ENCODE measurements at regions not wholly inside any gene's neighbourhood (a gene's known extent, or its start where the extent isn't known, plus 50 kb on each side); places are given as distances from the start of the nearest gene placed in this dataset.

DNA sequence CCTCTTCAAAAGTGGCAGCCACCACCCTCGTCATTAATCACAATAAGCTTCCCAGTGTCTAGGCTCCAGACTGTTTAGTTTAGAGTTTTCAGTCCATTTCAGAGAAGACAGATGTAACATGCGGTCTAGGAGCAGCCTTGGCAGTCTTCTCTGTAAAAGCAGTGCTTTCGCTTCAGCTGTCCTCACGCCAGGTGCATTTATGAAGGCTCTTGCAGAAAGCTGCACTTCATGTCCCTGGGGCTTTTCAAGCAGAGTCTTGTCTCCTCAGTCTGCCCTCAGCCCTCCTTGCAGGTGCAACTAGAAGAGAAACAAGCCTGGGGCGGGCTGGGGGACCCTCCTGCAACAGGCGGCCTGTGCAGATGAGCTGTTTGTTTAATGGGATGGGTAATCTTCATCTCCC is 281.9 kb downstream of the DRD1 start:
- no peak for DNase-seq

- no peak for DNase-seq
These were observed 284.0 kb downstream of the DRD1 start for GRCh38 chr5:175159956-175160355.

DNA sequence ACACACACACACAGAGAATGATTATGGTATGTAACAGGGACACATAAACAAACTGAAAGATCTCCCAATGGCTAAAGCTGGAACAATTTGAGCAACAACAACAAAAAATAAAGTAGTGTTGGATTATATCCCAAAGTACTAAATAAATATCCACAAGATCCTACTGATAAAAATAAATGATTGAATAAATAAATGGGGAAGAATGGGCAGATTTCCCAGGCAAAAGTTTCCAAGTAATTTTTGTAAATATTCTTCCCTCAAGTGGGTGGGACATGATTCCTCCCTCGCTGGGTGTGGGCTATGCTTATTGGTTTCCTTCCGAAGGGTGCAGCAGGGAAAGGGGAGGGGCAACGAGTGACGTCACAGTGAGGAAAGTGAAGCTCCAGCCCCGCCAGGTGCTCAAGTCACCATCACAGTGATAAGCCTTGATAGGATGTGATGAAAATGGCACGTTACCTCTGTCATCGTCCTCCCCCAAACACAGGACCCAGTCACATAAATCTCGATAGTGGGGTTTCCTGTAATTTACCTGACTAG is 295.3 kb downstream of the DRD1 start:
- no peak for DNase-seq

GRCh38 chr5:175146733-175147132 is 297.2 kb downstream of the DRD1 start:
- no peak for DNase-seq

DNA sequence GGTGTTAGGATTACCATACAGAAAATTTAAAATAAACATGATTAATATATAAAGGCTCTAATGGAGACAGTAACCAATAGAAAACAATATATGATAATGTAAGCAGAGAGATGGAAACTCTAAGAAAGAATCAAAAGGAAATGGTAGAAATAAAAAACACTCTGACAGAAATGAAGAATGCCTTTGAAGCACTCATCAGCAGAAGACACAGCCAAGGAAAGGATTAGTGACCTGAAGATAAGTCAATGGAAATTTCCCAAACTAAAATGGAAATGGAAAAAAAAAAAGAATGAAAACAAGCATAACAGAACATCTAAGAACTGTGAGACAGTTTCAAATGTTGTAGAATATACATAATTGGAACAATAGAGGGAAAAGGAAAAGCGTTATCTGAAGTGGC is 302.6 kb downstream of the DRD1 start:
- no peak for DNase-seq

- DNase-seq, result no peak
These were observed 310.8 kb downstream of the DRD1 start for GRCh38 chr5:175133185-175133584.

GRCh38 chr5:175131432-175131831 is 312.6 kb downstream of the DRD1 start:
- DNase-seq, result no peak

DNA sequence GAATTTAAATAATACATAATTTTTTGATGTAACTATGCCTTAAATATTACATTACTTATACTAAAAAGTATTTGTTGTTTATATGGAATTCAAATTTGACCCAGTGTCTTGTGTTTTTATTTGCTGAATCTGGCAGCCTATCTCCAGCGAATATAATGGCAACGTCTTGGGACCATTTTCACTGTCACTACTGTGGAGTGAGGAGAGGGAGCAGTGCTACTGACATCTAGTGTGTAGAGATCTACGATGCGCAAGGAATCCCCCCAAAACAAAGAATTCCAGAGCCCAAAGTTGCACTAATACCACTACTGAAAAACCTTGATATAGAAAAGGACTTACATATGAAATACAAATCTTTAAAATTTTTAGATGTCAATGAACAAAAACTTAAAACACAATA is 314.4 kb downstream of the DRD1 start:
- DNase-seq, result no peak

DNA sequence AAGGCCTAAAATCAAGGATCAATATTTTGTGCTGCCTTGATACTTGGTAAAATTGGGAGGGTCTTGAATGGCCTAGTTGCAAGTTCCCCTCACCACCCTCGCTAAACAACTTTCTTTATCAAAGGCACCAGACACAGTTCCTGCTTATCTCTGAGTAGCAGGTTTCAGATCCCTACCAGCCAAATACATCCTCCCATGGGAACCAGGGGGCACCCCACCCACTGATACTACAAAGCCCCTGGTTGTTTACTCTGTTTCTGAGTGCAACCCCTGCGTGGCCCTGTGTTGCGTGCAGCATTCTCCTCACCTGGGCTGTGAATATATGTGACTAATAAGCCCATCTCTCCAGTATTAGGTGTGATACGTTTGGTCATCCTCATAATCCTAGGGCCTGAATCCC is 314.9 kb downstream of the DRD1 start:
- no peak for DNase-seq

DNA sequence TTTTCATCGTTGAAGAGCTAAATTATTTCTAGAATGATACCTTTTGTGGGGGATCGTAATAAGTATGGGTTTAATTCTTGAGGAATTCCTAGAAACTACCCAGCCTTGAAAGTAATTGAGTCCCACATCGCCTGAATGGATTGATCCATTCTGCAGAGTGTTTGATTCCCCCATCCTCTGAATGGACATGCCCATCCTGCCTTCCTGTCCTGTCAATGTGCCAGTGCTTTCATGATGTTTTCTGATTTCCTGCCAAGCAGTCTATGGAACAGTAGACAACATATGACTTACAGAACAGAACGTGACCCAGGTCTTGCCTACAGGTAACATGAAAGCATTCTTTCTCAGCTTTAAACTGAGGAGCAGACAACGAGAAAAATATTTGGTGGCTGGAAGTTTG is 319.2 kb downstream of the DRD1 start:
- DNase-seq, result no peak

- DNase-seq, result no peak
These were observed 319.6 kb downstream of the DRD1 start for GRCh38 chr5:175124251-175124813.

DNA sequence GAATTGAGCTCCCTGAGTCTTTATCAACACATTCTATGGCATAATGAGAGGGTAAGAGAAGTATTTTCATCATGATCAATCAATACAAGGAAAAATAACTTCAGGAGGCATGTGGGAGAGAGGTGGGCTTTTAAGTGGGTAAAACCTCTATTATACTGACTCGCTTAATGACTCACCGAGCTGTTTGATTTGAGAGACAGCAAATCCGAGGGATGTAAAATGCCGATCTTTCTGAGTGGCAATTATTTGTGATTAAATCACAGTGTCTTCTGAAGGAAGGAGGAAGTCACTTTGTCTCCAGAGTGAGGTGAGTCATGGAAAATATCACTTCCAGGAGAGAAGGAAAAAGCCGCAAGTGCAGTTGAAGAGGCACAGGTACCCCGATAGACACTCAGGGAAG is 320.4 kb downstream of the DRD1 start:
- DNase-seq, result no peak

DNA sequence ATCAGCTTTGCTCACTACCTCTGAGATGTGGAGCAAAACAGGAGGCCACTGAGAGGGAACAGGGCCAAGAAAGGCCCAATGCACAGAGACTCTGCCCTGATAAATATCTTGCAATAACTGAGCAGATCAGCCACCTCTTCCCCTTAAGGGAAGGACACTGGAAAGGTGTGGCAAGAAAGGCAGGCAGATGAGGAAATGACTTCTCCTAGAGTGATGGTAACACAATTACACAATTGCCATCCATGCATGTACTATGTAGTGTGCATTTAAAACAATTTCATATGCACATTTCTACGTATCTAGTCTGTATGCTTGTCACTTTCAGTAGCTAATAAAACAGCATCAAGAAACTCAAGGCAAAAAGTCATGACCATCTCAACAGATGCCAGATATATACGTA is 322.5 kb downstream of the DRD1 start:
- no peak for DNase-seq

DNA sequence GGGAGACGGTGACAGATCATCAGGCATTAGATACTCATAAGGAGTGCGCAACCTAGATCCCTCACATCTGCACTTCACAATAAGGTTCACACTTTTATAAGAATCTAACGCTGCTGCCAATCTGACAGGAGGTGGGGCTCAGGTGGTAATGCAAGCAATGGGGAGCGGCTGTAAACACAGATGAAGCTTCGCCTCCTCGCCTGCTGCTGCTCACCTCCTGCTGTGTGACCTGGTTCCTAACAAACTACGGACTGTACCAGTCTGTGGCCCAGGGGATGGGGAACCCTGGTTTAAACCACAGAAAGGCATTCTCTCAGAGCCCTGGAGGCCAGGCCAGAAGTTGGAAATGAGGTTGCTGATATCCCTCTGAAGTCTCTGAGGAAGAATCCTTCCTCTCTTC is 323.6 kb downstream of the DRD1 start:
- DNase-seq, result no peak

GRCh38 chr5:175118700-175119309 is 325.2 kb downstream of the DRD1 start:
- no peak for DNase-seq

DNA sequence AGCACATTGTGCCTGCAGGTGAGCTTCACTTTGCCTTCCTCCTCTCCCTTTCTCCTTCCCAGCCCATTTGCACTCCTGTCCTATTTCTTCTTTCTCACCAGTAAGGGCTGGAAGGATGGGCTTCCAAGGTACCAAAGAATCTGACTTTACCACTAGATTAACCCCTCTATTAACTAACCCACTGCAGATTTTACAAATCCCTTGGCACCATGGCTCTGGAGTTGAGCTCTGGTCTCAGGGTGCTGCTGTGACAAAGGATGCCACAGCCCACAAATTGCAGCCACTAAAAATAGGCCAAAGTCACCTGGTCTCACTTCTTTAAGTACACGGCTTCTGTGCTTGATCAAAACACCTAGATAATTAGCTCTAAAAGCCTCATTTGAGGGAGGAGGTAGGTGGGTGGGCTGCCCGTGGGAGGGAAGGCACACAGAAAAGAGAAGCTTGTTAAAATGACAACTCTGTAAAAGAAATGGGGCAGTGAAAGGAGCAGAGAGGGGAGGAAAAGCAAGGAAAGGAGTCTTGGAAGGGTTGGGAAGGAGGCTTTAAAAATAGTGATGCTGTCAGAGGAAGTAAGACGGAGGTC is 327.4 kb downstream of the DRD1 start:
- DNase-seq, result no peak

GRCh38 chr5:175115831-175116230 is 328.2 kb downstream of the DRD1 start:
- no peak for DNase-seq

DNA sequence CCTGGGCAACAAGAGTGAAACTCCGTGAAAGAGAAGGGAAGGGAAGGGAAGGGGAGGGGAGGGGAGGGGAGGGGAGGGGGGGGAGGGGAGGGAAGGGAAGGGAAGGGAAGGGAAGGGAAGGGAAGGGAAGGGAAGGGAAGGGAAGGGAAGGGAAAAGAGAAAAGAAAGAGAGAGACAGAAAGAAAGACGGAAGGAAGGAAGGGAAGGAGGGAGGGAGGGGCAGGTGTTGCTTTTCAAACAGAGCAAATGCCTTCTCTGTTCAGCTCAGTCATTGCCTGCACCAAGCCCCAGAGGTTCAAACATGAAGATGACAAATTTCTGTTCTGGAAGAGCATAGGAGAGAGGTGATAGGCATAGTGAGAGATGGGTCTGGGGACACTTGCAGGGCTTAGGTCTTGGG is 330.0 kb downstream of the DRD1 start:
- no peak for DNase-seq

DNA sequence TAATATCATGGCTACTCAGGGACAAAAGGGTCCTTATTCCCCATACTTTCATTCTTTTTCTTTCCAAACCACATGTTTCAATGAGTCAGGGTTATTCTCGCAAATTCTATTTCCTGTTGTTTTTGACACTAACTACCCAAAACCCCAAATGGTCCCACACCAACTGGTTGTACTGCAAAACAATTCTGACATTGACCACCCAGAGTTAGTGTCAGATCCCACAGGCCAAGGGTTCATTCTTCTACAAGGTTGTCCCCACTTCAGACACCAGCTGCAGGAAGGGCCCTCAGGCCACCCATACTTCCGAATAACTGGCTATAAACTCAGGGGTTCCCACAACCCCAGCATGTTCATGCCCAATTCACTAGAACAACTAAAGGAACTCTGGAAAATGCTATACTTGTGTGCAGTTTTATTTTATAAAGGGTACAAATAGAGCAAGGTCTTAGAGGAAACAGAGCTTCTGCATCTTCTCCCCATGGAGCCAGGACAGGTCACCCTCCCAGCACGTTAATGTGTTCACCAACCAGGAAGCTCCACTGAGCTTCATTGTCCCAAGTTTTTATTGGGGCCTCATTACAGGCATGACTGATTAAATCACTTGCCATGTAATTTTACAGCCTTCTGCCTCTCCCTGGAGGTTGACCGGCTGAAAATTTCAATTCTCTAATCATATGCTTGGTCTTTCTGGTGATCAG is 334.8 kb downstream of the DRD1 start:
- no peak for DNase-seq

GRCh38 chr5:175107865-175108264 is 336.1 kb downstream of the DRD1 start:
- DNase-seq, result no peak

GRCh38 chr5:175107028-175107588 is 336.9 kb downstream of the DRD1 start:
- DNase-seq, result no peak

DNA sequence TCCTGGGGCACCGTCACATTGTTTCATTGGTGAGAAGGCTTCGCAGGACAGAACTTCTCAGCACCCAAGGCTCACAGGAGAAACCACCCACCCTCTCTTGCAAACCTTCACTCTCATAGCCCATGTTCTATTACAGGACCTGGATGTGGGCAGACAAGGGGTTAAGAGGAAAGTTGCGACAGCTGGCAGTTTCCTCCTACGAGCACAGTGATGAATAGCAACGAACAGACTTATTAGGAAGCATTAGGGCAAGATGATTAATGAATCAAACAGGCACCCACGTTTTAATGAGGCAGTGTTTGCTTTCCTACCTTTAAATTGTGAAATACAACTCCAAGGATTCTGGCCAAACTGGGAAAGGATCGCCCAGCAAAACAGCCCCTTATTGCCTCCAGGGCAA is 339.3 kb downstream of the DRD1 start:
- no peak for DNase-seq

- no peak for DNase-seq
These were observed 340.2 kb downstream of the DRD1 start for GRCh38 chr5:175103746-175104145.

- no peak for DNase-seq
These were observed 341.3 kb downstream of the DRD1 start for GRCh38 chr5:175102717-175103116.

All from activated CD4-positive, alpha-beta T cell treated with anti-CD3 and anti-CD28 coated beads, Interleukin-2, amount 50 U/mL, for 48 hours (primary cell).